Gastrocnemius medialis (tissue), 4 donors: ENCODE measurements at regions not wholly inside any gene's neighbourhood (a gene's known extent, or its start where the extent isn't known, plus 50 kb on each side); places are given as distances from the start of the nearest gene placed in this dataset.

ENCODE experiments used
- ATAC-seq, 2 donors: fragments of 150-250 bp; one replicate each; pipeline ENCODE4 v1.9.1; 2016
- DNase-seq, 2 donors: peaks; one replicate each; pipeline ENCODE4 v3.0.0-alpha.2; 2019
- H3K27ac ChIP-seq, 4 donors: fragments of 200-600 bp; sonication (generic); 1 replicate in 1 of 4; 2 replicates in 3 of 4; pipeline ENCODE4 v1.5.1; 2016 to 2018; ENCODE audit warnings: mild to moderate bottlenecking in 2 of 4, moderate library complexity in 1 of 4
- H3K27me3 ChIP-seq, 3 donors: fragments of 200-600 bp; sonication (generic) in 2 of 3; 1 replicate in 1 of 3; 2 replicates in 2 of 3; pipeline versions ENCODE4 v1.5.1 to v1.6.0; 2016 to 2019; ENCODE audit warnings: mild to moderate bottlenecking in 1 of 3, moderate library complexity in 1 of 3
- H3K36me3 ChIP-seq, 2 donors: fragments of 200-600 bp; sonication (generic) in 1 of 2; one replicate each; pipeline ENCODE4 v1.5.1; 2017 to 2018
- H3K4me1 ChIP-seq, 2 donors: fragments of 200-600 bp; sonication (generic) in 1 of 2; one replicate each; pipeline ENCODE4 v1.5.1; 2016 to 2017; ENCODE audit warnings: mild to moderate bottlenecking in 2 of 2
- H3K4me3 ChIP-seq, 4 donors: fragments of 200-600 bp; sonication (generic) in 3 of 4; 1 replicate in 1 of 4; 2 replicates in 3 of 4; pipeline ENCODE4 v1.5.1; 2016 to 2019; ENCODE audit warnings: mild to moderate bottlenecking in 2 of 4
- H3K9me3 ChIP-seq, 3 donors: fragments of 200-600 bp; sonication (generic) in 2 of 3; 1 replicate in 1 of 3; 2 replicates in 2 of 3; pipeline ENCODE4 v1.5.1; 2016 to 2019
- POLR2A ChIP-seq, 2 donors: fragments of 450-650 bp; IDR thresholded peaks; one replicate each; pipeline ENCODE4 v1.6.1; 2017; ENCODE audit warnings: antibody characterized with exemption in 2 of 2, mild to moderate bottlenecking in 2 of 2, moderate library complexity in 2 of 2
- in situ Hi-C, 4 donors: fragments of 200-750 bp; cut with MboI; loops; one replicate each; pipeline versions ENCODE4 v1.15.0 to v1.8.0; 2017; ENCODE audit warnings: low sequenced_read_pairs in 4 of 4
- intact Hi-C: fragments of 100-400 bp; cut with DNase I; formaldehyde crosslinking; loops from one replicate; pipeline ENCODE4 v1.15.1; 2023; ENCODE audit warnings: low total_unique reads
- TF ChIP-seq, protein P1 (sequence below), 5 experiments: fragments of 450-650 bp in 3 of 5; fragments of 200-600 bp in 2 of 5; sonication (generic) in 2 of 5; IDR thresholded peaks in 4 of 5; conservative IDR thresholded peaks in 1 of 5; 1 replicate in 4 of 5; 2 replicates in 1 of 5; pipeline ENCODE4 v1.5.1; 2016 to 2019; ENCODE audit warnings: antibody characterized with exemption in 5 of 5, mild to moderate bottlenecking in 3 of 5, moderate library complexity in 3 of 5

DNA sequence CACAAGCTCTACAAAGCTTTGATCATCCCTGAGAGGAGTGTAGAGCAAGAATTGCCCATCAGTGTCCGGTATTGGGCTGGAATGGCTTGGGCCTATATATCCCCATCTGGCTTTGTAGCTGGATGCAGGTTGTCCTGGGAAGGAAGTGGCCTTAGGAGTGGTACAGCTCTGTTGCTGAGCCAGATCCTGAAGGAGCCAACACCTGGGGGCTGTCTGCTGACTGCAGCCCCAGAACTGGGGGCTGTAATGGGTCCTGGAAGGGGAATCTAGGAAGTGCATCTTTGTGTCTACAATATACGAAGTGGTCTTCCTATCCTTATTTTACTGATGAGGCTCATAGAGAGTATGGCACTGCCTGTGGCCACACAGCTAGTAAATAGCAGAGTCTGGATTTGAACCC, 145.9 kb downstream of the CDC5L start:
- Histone ChIP-seq H3K27ac (no peak overlapping the region), H3K9me3 (no peaks in the 10 kb centered on the region), H3K36me3 (no peaks in the 10 kb centered on the region), H3K4me3 (no peak overlapping the region), H3K4me1 (no peaks in the 10 kb centered on the region), H3K27me3 (no peaks in the 10 kb centered on the region)
- no peak for DNase-seq
- intact Hi-C loops, result no loop called here
- TF ChIP-seq POLR2A (IDR thresholded peaks at IDR 0.05), result no peak
- TF ChIP-seq, protein P1, sequence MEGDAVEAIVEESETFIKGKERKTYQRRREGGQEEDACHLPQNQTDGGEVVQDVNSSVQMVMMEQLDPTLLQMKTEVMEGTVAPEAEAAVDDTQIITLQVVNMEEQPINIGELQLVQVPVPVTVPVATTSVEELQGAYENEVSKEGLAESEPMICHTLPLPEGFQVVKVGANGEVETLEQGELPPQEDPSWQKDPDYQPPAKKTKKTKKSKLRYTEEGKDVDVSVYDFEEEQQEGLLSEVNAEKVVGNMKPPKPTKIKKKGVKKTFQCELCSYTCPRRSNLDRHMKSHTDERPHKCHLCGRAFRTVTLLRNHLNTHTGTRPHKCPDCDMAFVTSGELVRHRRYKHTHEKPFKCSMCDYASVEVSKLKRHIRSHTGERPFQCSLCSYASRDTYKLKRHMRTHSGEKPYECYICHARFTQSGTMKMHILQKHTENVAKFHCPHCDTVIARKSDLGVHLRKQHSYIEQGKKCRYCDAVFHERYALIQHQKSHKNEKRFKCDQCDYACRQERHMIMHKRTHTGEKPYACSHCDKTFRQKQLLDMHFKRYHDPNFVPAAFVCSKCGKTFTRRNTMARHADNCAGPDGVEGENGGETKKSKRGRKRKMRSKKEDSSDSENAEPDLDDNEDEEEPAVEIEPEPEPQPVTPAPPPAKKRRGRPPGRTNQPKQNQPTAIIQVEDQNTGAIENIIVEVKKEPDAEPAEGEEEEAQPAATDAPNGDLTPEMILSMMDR (IDR thresholded peaks at IDR 0.05 in 4 of 5, conservative IDR thresholded peaks at IDR 0.05 in 1 of 5), result no peak
- in situ Hi-C loops, result no loop called here
- ATAC-seq, result no peak

DNA sequence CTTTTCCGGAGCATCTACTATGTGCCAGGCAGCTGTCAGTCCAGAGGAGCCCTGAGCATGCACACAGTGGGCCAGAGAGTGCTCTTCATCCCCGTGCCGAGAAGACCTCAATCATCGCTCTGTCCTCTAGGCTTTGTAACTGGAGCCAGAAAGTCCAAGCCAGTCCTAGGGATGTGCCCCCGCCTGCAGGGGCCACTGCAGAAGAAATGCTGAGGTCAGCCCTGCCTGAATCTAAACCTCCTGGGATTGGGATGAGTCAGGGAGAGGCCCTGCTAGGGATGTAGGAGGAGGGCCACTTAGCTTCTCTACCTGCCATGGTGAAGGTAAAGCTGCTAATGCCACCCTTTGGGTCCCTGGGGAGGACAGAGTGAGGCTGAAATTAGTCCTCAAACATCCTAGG, 146.8 kb downstream of the CDC5L start:
- no peak overlapping the region for H3K27ac ChIP-seq
- H3K4me3 ChIP-seq, result no peak overlapping the region
- H3K9me3 ChIP-seq, result no peaks in the 10 kb centered on the region
- H3K4me1 ChIP-seq, result no peaks in the 10 kb centered on the region
- TF ChIP-seq, protein P1 (IDR thresholded peaks at IDR 0.05 in 4 of 5, conservative IDR thresholded peaks at IDR 0.05 in 1 of 5), result no peak
- no peak for TF ChIP-seq POLR2A (IDR thresholded peaks at IDR 0.05)
- intact Hi-C loops, result no loop called here
- no peak for DNase-seq
- no peaks in the 10 kb centered on the region for H3K27me3 ChIP-seq
- H3K36me3 ChIP-seq, result no peaks in the 10 kb centered on the region
- no peak for ATAC-seq
- in situ Hi-C loops, result no loop called here

DNA sequence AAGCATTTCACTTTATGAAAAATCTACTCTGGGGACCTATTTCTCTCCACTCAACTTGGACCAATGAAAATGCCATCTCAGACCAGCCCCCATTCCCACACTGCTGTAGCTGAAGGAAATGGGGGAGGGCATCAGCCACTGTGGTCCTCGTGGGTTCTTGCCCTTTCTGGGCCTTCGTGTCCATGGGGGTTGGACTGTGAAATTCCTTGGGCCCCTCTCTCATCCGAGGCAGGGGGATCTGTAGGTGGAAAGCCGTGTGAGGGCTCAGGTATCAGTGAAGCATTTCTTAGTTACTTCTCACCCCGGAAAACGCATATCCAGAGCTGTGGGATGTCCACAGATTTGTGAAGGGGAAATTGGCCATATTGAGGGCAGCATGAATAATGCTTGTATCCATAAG, 147.9 kb downstream of the CDC5L start:
- H3K9me3 ChIP-seq, result no peaks in the 10 kb centered on the region
- no peaks in the 10 kb centered on the region for H3K27me3 ChIP-seq
- no peaks in the 10 kb centered on the region for H3K36me3 ChIP-seq
- H3K4me1 ChIP-seq, result no peaks in the 10 kb centered on the region
- intact Hi-C loops (no loop called here), in situ Hi-C loops (no loop called here)
- no peak overlapping the region for H3K4me3 ChIP-seq
- TF ChIP-seq, protein P1 (IDR thresholded peaks at IDR 0.05 in 4 of 5, conservative IDR thresholded peaks at IDR 0.05 in 1 of 5), result no peak
- no peak for TF ChIP-seq POLR2A (IDR thresholded peaks at IDR 0.05)
- no peak for DNase-seq
- H3K27ac ChIP-seq, result no peak overlapping the region
- ATAC-seq, result no peak

DNA sequence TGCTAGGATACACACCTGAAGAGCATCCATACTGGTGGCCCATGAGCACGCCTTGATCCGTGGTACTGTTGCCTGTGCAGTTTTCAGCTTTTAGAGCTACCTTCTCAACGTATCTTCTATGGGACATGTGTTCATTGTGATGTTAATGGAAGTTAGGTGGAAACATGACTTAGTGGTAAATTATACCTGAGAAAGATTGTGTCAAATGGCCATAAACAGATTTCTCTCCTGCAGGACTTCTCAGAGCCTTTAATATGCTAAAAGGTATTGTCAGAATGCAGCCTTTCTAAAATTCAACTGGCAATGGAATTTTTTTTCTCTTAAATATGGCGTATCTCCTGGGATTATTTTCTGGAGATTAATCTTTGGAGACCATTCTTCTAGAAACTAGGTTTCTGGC, 148.5 kb downstream of the CDC5L start:
- no peaks in the 10 kb centered on the region for H3K27me3 ChIP-seq
- TF ChIP-seq, protein P1 (IDR thresholded peaks at IDR 0.05 in 4 of 5, conservative IDR thresholded peaks at IDR 0.05 in 1 of 5), result no peak
- TF ChIP-seq POLR2A (IDR thresholded peaks at IDR 0.05), result no peak
- no peak overlapping the region for H3K27ac ChIP-seq
- DNase-seq (no peak), ATAC-seq (no peak)
- no peak overlapping the region for H3K4me3 ChIP-seq
- intact Hi-C loops, result no loop called here
- H3K36me3 ChIP-seq, result no peaks in the 10 kb centered on the region
- no peaks in the 10 kb centered on the region for H3K9me3 ChIP-seq
- in situ Hi-C loops, result no loop called here
- no peaks in the 10 kb centered on the region for H3K4me1 ChIP-seq

DNA sequence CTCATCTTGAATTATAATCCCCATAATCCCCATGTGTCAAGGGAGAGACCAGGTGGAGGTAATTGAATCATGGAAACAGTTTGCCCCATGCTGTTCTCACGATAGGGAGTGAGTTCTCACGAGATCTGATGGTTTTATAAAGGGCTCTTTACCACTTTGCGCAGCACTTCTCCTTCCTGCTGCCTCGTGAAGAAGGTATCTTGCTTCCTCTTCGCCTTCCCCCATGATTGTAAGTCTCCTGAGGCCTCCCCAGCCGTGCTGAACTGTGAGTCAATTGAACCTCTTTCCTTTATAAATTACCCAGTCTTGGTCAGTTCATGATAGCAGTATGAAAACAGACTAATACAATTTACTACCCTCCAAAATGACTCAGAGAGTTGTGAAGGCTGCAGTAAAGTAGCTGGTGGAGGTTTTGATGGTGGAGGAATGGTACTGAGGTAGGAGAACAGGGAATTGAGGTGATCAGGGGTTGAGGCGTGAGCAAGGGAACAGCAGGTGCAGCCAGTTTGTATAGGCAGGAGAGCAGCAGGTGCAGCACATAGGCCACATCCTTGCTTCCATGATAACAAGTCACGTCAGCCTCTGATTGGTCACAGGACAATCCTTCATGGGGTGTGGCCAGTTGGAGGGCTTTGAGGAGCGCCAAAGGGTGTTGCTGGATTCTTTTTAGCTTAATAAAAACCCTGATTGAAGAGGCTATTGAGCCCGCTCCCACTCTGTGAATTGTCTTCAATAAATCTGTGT, 150.0 kb downstream of the CDC5L start:
- H3K27me3 ChIP-seq, result no peaks in the 10 kb centered on the region
- in situ Hi-C loops (no loop called here), intact Hi-C loops (no loop called here)
- no peaks in the 10 kb centered on the region for H3K9me3 ChIP-seq
- no peak overlapping the region for H3K4me3 ChIP-seq
- DNase-seq (no peak), ATAC-seq (no peak)
- H3K4me1 ChIP-seq, result peaks cover 0 to 5% of the 10 kb centered on the region in 2 donors
- H3K36me3 ChIP-seq, result no peaks in the 10 kb centered on the region
- no peak overlapping the region for H3K27ac ChIP-seq
- TF ChIP-seq POLR2A (IDR thresholded peaks at IDR 0.05), result no peak
- TF ChIP-seq, protein P1 (IDR thresholded peaks at IDR 0.05 in 4 of 5, conservative IDR thresholded peaks at IDR 0.05 in 1 of 5), result no peak
